T-cell (primary cell): ENCODE measurements at regions not wholly inside any gene's neighbourhood (a gene's known extent, or its start where the extent isn't known, plus 50 kb on each side); places are given as distances from the start of the nearest gene placed in this dataset.

ENCODE experiments used
- ATAC-seq, 4 experiments: fragments of 200-7000 bp in 3 of 4; fragments of 150-1000 bp in 1 of 4; cut with Tn5 transposase; replicated peaks in 1 of 4; 1 replicate in 3 of 4; 2 replicates in 1 of 4; pipeline ENCODE4 v1.10.0; 2021; ENCODE audit warnings: moderate library complexity in 3 of 4, mild to moderate bottlenecking in 2 of 4, moderate number of reproducible peaks in 1 of 4
- CTCF ChIA-PET, 2 donors: fragments of 300-600 bp; sonication (Branson Sonifier 250); formaldehyde crosslinking; loops; one replicate each; lab custom pipeline; 2022; ENCODE audit warnings: antibody characterized with exemption in 2 of 2; lab: Charles Lee
- POLR2A ChIA-PET, 2 donors: fragments of 300-600 bp; sonication (Branson Sonifier 250); formaldehyde crosslinking; loops; one replicate each; lab custom pipeline; 2022; ENCODE audit warnings: antibody characterized with exemption in 2 of 2; lab: Charles Lee
- DNase-seq, 35 experiments: peaks; one replicate each; pipeline versions ENCODE4 v3.0.0 to v3.0.0-alpha.2; 2013 to 2023
- H3K27ac ChIP-seq: one replicate; pipeline ENCODE4 v1.5.1; 2013; ENCODE audit warnings: low read length
- H3K27me3 ChIP-seq, 2 experiments: replicated peaks in 1 of 2; 1 replicate in 1 of 2; 2 replicates in 1 of 2; pipeline versions ENCODE4 v1.6.1 to v1.7.0; 2013; ENCODE audit warnings: low read length in 1 of 2, mixed read lengths in 1 of 2; ENCODE audit not compliant: control insufficient read depth in 2 of 2, insufficient read depth in 2 of 2; ENCODE audit errors: extremely low read depth in 1 of 2
- H3K36me3 ChIP-seq, 2 donors: 1 replicate in 1 of 2; 2 replicates in 1 of 2; pipeline versions ENCODE4 v1.6.1 to v1.7.0; 2013; ENCODE audit warnings: low read length in 1 of 2; ENCODE audit not compliant: control insufficient read depth in 2 of 2, insufficient read depth in 1 of 2; ENCODE audit errors: extremely low read depth in 1 of 2
- H3K4me1 ChIP-seq, 2 experiments: 1 replicate in 1 of 2; 2 replicates in 1 of 2; pipeline versions ENCODE4 v1.6.1 to v1.7.0; 2013; ENCODE audit warnings: low read length in 2 of 2, mixed read lengths in 1 of 2; ENCODE audit not compliant: insufficient read depth in 2 of 2, control insufficient read depth in 1 of 2; ENCODE audit errors: extremely low read depth in 1 of 2
- H3K4me3 ChIP-seq, 2 donors: 1 replicate in 1 of 2; 2 replicates in 1 of 2; pipeline versions ENCODE4 v1.5.1 to v1.7.0; 2013; ENCODE audit warnings: mild to moderate bottlenecking in 2 of 2, low read length in 1 of 2, moderate library complexity in 1 of 2; ENCODE audit not compliant: control insufficient read depth in 1 of 2; ENCODE audit errors: extremely low read depth in 1 of 2
- H3K9me3 ChIP-seq: 2 replicates; pipeline ENCODE4 v1.7.0; 2013
- H3K27ac Mint-ChIP-seq, 2 donors: one replicate each; pipeline ENCODE4 v1.8.0; 2020 to 2021; ENCODE audit warnings: mild to moderate bottlenecking in 2 of 2, mixed read lengths in 2 of 2
- H3K27me3 Mint-ChIP-seq, 2 donors: one replicate each; pipeline ENCODE4 v1.8.0; 2021 to 2022; ENCODE audit warnings: mixed read lengths in 2 of 2
- H3K36me3 Mint-ChIP-seq: one replicate; pipeline ENCODE4 v1.8.0; 2021; ENCODE audit warnings: mixed read lengths
- H3K4me1 Mint-ChIP-seq, 3 donors: one replicate each; pipeline ENCODE4 v1.8.0; 2020 to 2022; ENCODE audit warnings: mixed read lengths in 3 of 3, mild to moderate bottlenecking in 1 of 3
- H3K4me3 Mint-ChIP-seq, 3 donors: one replicate each; pipeline ENCODE4 v1.8.0; 2020 to 2022; ENCODE audit warnings: mild to moderate bottlenecking in 3 of 3, mixed read lengths in 3 of 3, moderate library complexity in 3 of 3
- H3K9me3 Mint-ChIP-seq, 3 donors: one replicate each; pipeline ENCODE4 v1.8.0; 2020 to 2022; ENCODE audit warnings: mixed read lengths in 3 of 3
- WGBS: methylation state at CpG from one replicate; pipeline ENCODE4 v1.1.5; 2013; ENCODE audit warnings: missing lambda C conversion rate; ENCODE audit not compliant: insufficient coverage; 5-methylcytosine and 5-hydroxymethylcytosine counted together

GRCh38 chr1:102640872-102641271 is 467.4 kb downstream of the COL11A1 start:
- no peaks in the 10 kb centered on the region for H3K4me1 Mint-ChIP-seq
- Histone ChIP-seq H3K4me3 (no peak overlapping the region), H3K4me1 (no peaks in the 10 kb centered on the region), H3K27ac (no peak overlapping the region), H3K9me3 (no peaks in the 10 kb centered on the region), H3K36me3 (no peaks in the 10 kb centered on the region), H3K27me3 (no peaks in the 10 kb centered on the region)
- H3K27ac Mint-ChIP-seq = no peak overlapping the region
- POLR2A ChIA-PET = no interaction called here
- H3K9me3 Mint-ChIP-seq = peaks cover 0 to 6% (median 0%) of the 10 kb centered on the region in 3 donors
- CTCF ChIA-PET = no interaction called here
- DNase-seq (no peak), ATAC-seq (no peak)
- H3K27me3 Mint-ChIP-seq = no peaks in the 10 kb centered on the region
- WGBS = no CpG with 5 or more reads among the region's 1 CpG
- no peak overlapping the region for H3K4me3 Mint-ChIP-seq
- no peaks in the 10 kb centered on the region for H3K36me3 Mint-ChIP-seq

DNA sequence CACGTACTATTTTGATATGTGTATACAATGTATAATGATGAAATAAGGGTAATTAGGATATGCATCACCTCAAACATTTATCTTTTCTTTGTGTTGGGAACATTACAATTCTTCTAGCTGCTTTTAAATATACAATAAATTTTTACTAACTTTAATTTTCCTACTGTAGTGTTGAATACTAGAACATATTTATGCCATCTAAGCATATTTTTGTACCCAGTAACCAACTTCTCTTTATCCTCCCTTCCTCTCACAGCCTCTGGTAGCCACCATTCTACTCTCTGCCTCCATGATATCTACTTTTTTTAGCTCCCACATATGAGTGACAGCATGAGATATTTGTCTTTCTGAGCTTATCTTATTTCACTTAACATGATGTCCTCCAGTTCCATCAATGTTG is 468.0 kb downstream of the COL11A1 start:
- POLR2A ChIA-PET = no interaction called here
- DNase-seq = no peak
- H3K27ac Mint-ChIP-seq = no peak overlapping the region

GRCh38 chr1:102631691-102632090 is 476.6 kb downstream of the COL11A1 start:
- Mint-ChIP-seq H3K9me3 (no peaks in the 10 kb centered on the region), H3K36me3 (no peaks in the 10 kb centered on the region), H3K27ac (no peak overlapping the region), H3K27me3 (no peaks in the 10 kb centered on the region), H3K4me1 (no peaks in the 10 kb centered on the region), H3K4me3 (no peak overlapping the region)
- no peak overlapping the region for H3K4me3 ChIP-seq
- no peaks in the 10 kb centered on the region for H3K36me3 ChIP-seq
- no peaks in the 10 kb centered on the region for H3K27me3 ChIP-seq
- ATAC-seq (no peak), DNase-seq (no peak)
- ChIA-PET POLR2A (no interaction called here), CTCF (no interaction called here)
- WGBS = no CpG with 5 or more reads among the region's 3 CpGs
- no peaks in the 10 kb centered on the region for H3K9me3 ChIP-seq
- H3K27ac ChIP-seq = no peak overlapping the region
- H3K4me1 ChIP-seq = no peaks in the 10 kb centered on the region

More for the DNA sequence above, 468.0 kb downstream of the COL11A1 start:
- CTCF ChIA-PET = no interaction called here
- no peaks in the 10 kb centered on the region for H3K27me3 Mint-ChIP-seq
- H3K4me1 Mint-ChIP-seq = no peaks in the 10 kb centered on the region
- H3K27me3 ChIP-seq = no peaks in the 10 kb centered on the region
- no peaks in the 10 kb centered on the region for H3K36me3 Mint-ChIP-seq
- H3K36me3 ChIP-seq = no peaks in the 10 kb centered on the region
- H3K4me3 ChIP-seq = no peak overlapping the region
- H3K9me3 Mint-ChIP-seq = peaks cover 0 to 6% (median 0%) of the 10 kb centered on the region in 3 donors
- H3K27ac ChIP-seq = no peak overlapping the region
- H3K9me3 ChIP-seq = no peaks in the 10 kb centered on the region
- no peak for ATAC-seq
- no peaks in the 10 kb centered on the region for H3K4me1 ChIP-seq
- WGBS = no CpG with 5 or more reads among the region's 1 CpG
- no peak overlapping the region for H3K4me3 Mint-ChIP-seq

- H3K9me3 Mint-ChIP-seq = peaks cover 0 to 4% (median 0%) of the 10 kb centered on the region in 3 donors
- no peak overlapping the region for H3K27ac ChIP-seq
- WGBS = no CpG with 5 or more reads among the region's 1 CpG
- H3K4me1 ChIP-seq = no peaks in the 10 kb centered on the region
- H3K4me3 Mint-ChIP-seq = no peak overlapping the region
- ATAC-seq = no peak
- no peak for DNase-seq
- no peak overlapping the region for H3K27ac Mint-ChIP-seq
- no peaks in the 10 kb centered on the region for H3K27me3 Mint-ChIP-seq
- H3K27me3 ChIP-seq = no peaks in the 10 kb centered on the region
- H3K36me3 ChIP-seq = no peaks in the 10 kb centered on the region
- H3K4me1 Mint-ChIP-seq = no peaks in the 10 kb centered on the region
- no peaks in the 10 kb centered on the region for H3K36me3 Mint-ChIP-seq
- POLR2A ChIA-PET = no interaction called here
- CTCF ChIA-PET = no interaction called here
- H3K4me3 ChIP-seq = no peak overlapping the region
- H3K9me3 ChIP-seq = no peaks in the 10 kb centered on the region
Measured at GRCh38 chr1:102630041-102630440, 478.3 kb downstream of the COL11A1 start.

GRCh38 chr1:102628109-102628613 is 480.2 kb downstream of the COL11A1 start:
- WGBS = 84% methylated on average over 2 of the region's 5 CpGs
- POLR2A ChIA-PET = no interaction called here

GRCh38 chr1:102627145-102627544 is 481.2 kb downstream of the COL11A1 start:
- Histone ChIP-seq H3K9me3 (no peaks in the 10 kb centered on the region), H3K36me3 (no peaks in the 10 kb centered on the region), H3K27ac (no peak overlapping the region), H3K4me3 (no peak overlapping the region), H3K4me1 (no peaks in the 10 kb centered on the region), H3K27me3 (no peaks in the 10 kb centered on the region)
- ChIA-PET POLR2A (no interaction called here), CTCF (no interaction called here)
- 29% methylated on average over 1 of the region's 2 CpGs for WGBS
- no peak for ATAC-seq
- Mint-ChIP-seq H3K36me3 (no peaks in the 10 kb centered on the region), H3K27me3 (no peaks in the 10 kb centered on the region), H3K9me3 (peaks cover 0 to 4% (median 0%) of the 10 kb centered on the region in 3 donors), H3K27ac (no peak overlapping the region), H3K4me1 (no peaks in the 10 kb centered on the region), H3K4me3 (no peak overlapping the region)
- DNase-seq = no peak

More at GRCh38 chr1:102628109-102628613, 480.2 kb downstream of the COL11A1 start:
- CTCF ChIA-PET = no interaction called here
- Mint-ChIP-seq H3K27ac (no peak overlapping the region), H3K4me1 (no peaks in the 10 kb centered on the region), H3K36me3 (no peaks in the 10 kb centered on the region), H3K27me3 (no peaks in the 10 kb centered on the region), H3K9me3 (peaks cover 0 to 4% (median 0%) of the 10 kb centered on the region in 3 donors), H3K4me3 (no peak overlapping the region)
- DNase-seq (no peak), ATAC-seq (no peak)
- no peaks in the 10 kb centered on the region for H3K36me3 ChIP-seq
- no peak overlapping the region for H3K27ac ChIP-seq
- H3K9me3 ChIP-seq = no peaks in the 10 kb centered on the region
- H3K27me3 ChIP-seq = no peaks in the 10 kb centered on the region
- no peaks in the 10 kb centered on the region for H3K4me1 ChIP-seq
- no peak overlapping the region for H3K4me3 ChIP-seq

- 44% methylated on average over 1 of the region's 2 CpGs for WGBS
- CTCF ChIA-PET = no interaction called here
- POLR2A ChIA-PET = no interaction called here
Measured at GRCh38 chr1:102615896-102616295, 492.4 kb downstream of the COL11A1 start.

More at GRCh38 chr1:102615896-102616295, 492.4 kb downstream of the COL11A1 start:
- Histone ChIP-seq H3K36me3 (no peaks in the 10 kb centered on the region), H3K27me3 (no peaks in the 10 kb centered on the region), H3K27ac (no peak overlapping the region), H3K4me3 (no peak overlapping the region), H3K4me1 (no peaks in the 10 kb centered on the region), H3K9me3 (no peaks in the 10 kb centered on the region)
- no peaks in the 10 kb centered on the region for H3K4me1 Mint-ChIP-seq
- no peak overlapping the region for H3K4me3 Mint-ChIP-seq
- no peak overlapping the region for H3K27ac Mint-ChIP-seq
- ATAC-seq (no peak), DNase-seq (no peak)
- H3K27me3 Mint-ChIP-seq = no peaks in the 10 kb centered on the region
- H3K9me3 Mint-ChIP-seq = peaks cover 16 to 27% (median 23%) of the 10 kb centered on the region in 3 donors
- no peaks in the 10 kb centered on the region for H3K36me3 Mint-ChIP-seq
